Bronchial epithelial cell (primary cell): ENCODE measurements at regions not wholly inside any gene's neighbourhood (a gene's known extent, or its start where the extent isn't known, plus 50 kb on each side); places are given as distances from the start of the nearest gene placed in this dataset.

Experiments used
- DNase-seq: peaks from one replicate; pipeline ENCODE4 v3.0.0-alpha.2; 2010; ENCODE audit warnings: low read depth
- FAIRE-seq: peaks from 2 replicates; lab custom pipeline; 2011; peaks lifted over from hg19 to GRCh38; lab: Jason Lieb, UNC
- H3K27me3 ChIP-seq: 2 replicates; pipeline ENCODE4 v1.5.1; 2011; ENCODE audit warnings: low read length; ENCODE audit not compliant: control insufficient read depth, insufficient read depth
- H3K36me3 ChIP-seq: 2 replicates; pipeline ENCODE4 v1.5.1; 2011; ENCODE audit warnings: low read length; ENCODE audit not compliant: control insufficient read depth, insufficient read depth
- H3K4me3 ChIP-seq: 2 replicates; pipeline ENCODE4 v1.5.1; 2011; ENCODE audit warnings: mild to moderate bottlenecking, low read depth, low read length, control low read depth
- CTCF ChIP-seq: IDR thresholded peaks from 2 replicates; pipeline ENCODE4 v1.5.1; 2011; ENCODE audit warnings: mild to moderate bottlenecking, moderate library complexity, low read length, control low read depth, inconsistent platforms; ENCODE audit not compliant: insufficient read depth, severe bottlenecking

- Histone ChIP-seq H3K36me3 (no peaks in the 10 kb centered on the region), H3K4me3 (no peak overlapping the region), H3K27me3 (no peaks in the 10 kb centered on the region)
- FAIRE-seq (no peak), DNase-seq (no peak)
- no peak for TF ChIP-seq CTCF
These were observed 105.1 kb downstream of the SEC16B start for GRCh38 chr1:177864538-177865305.

DNA sequence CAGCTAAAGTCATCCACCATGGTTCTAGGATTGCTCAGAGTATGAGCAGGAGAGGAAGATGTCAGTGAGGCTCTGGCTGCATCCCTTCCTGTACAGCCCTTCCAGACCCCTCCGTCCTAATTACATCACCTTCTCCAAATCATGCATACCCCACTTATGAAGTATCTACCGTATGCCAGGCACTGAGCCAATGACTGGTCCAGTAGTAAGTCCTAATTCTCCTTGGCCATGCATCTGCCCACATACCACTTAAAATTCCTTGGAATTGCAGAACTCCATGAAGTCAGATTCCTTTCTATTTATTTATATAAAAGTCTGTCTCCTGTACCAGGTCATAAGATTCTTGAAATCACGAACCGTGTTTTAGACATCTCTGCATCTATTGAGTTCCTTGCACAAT, 106.1 kb downstream of the SEC16B start:
- no peak overlapping the region for H3K4me3 ChIP-seq
- TF ChIP-seq CTCF = no peak
- no peaks in the 10 kb centered on the region for H3K27me3 ChIP-seq
- H3K36me3 ChIP-seq = no peaks in the 10 kb centered on the region
- FAIRE-seq (no peak), DNase-seq (no peak)

- no peak for DNase-seq
- Histone ChIP-seq H3K4me3 (no peak overlapping the region), H3K36me3 (no peaks in the 10 kb centered on the region), H3K27me3 (no peaks in the 10 kb centered on the region)
- no peak for TF ChIP-seq CTCF
- FAIRE-seq = no peak
These were observed 106.9 kb downstream of the SEC16B start for GRCh38 chr1:177862916-177863315.

DNA sequence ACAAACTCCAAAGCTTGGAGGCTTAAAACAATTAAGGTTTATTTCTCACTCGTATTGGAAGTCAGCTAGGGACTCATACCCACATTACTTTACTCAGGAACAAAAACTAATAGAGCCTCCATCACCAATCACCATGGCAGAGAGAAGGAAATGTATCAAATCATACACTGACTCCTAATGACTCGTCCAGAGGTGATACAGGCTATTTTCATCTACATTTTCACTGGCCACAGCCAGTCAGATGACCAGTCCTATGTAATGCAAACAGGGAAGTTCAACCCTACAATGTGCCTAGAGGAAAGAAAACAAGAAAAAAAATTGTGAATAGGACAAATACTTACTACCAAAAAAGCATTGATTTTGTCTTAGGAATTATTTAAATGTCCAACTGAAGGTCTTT, 110.3 kb downstream of the SEC16B start:
- Histone ChIP-seq H3K36me3 (no peaks in the 10 kb centered on the region), H3K27me3 (no peaks in the 10 kb centered on the region), H3K4me3 (no peak overlapping the region)
- FAIRE-seq = no peak
- DNase-seq = peak; percentile 17
- TF ChIP-seq CTCF = no peak

GRCh38 chr1:177858332-177858821, 111.5 kb downstream of the SEC16B start:
- DNase-seq = no peak
- TF ChIP-seq CTCF = no peak
- FAIRE-seq = peak; percentile 23
- no peaks in the 10 kb centered on the region for H3K27me3 ChIP-seq
- no peak overlapping the region for H3K4me3 ChIP-seq
- no peaks in the 10 kb centered on the region for H3K36me3 ChIP-seq
